ENCODE measurements at regions not wholly inside any gene's neighbourhood (a gene's known extent, or its start where the extent isn't known, plus 50 kb on each side); places are given as distances from the start of the nearest gene placed in this dataset.
"Not testable (repeated sequence)": the region's sequence is repeated elsewhere in the genome, so short reads cannot be mapped to it uniquely, and the experiment has no call there.

- Mint-ChIP-seq H3K27me3 (ENCODE audit: low read depth) (peaks cover 30% of the 10 kb centered on the region), H3K4me3 (no peak overlapping the region), H3K36me3 (ENCODE audit: insufficient read depth in 2 of 2) (no peaks in the 10 kb centered on the region), H3K27ac (no peak overlapping the region), H3K4me1 (ENCODE audit: low read depth) (no peaks in the 10 kb centered on the region), H3K9me3 (no peaks in the 10 kb centered on the region)
- peak in 1 of 2 donors; percentile 32 for ATAC-seq (replicated peaks in 1 of 2)
- DNase-seq = no peak
Observed at GRCh38 chrX:77014377-77015372, 432.5 kb upstream of the FGF16 start.

- Mint-ChIP-seq H3K9me3 (peaks cover 0 to 4% of the 10 kb centered on the region in 2 donors), H3K36me3 (ENCODE audit: insufficient read depth in 2 of 2) (no peaks in the 10 kb centered on the region), H3K27me3 (ENCODE audit: low read depth) (peaks cover 17% of the 10 kb centered on the region), H3K4me3 (no peak overlapping the region), H3K4me1 (ENCODE audit: low read depth) (no peaks in the 10 kb centered on the region), H3K27ac (no peak overlapping the region)
- DNase-seq (no peak), ATAC-seq (replicated peaks in 1 of 2) (no peak)
Observed at GRCh38 chrX:77017093-77017492, 430.1 kb upstream of the FGF16 start.

- H3K9me3 Mint-ChIP-seq; H3K4me1 Mint-ChIP-seq (ENCODE audit: low read depth); DNase-seq; ATAC-seq (replicated peaks in 1 of 2); H3K36me3 Mint-ChIP-seq (ENCODE audit: insufficient read depth in 2 of 2); H3K27ac Mint-ChIP-seq: not testable (repeated sequence)
- Mint-ChIP-seq H3K4me3 (peak overlapping the region; percentile 49 to 52), H3K27me3 (ENCODE audit: low read depth) (peaks cover 61% of the 10 kb centered on the region)
Observed at GRCh38 chrX:77046180-77046810, 400.9 kb upstream of the FGF16 start.

DNA sequence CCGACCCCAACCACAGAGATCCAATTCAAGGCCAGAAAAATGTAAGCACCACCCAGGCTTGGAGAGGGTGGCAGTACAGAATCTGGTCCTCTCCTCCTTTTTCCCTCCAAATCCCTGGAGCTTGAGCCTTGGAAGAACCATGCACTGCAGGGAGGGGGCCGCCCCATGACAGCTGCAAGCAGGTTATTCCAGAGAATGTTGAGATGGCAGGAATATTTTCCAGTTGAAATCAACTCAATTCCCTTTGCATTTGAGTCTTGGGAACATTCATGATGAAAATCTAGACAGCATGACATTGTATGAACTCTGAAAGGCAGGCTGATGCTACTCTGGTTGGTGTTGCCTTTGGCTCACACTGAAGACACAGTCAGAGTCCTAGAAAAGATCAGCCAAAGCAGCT lies 386.6 kb upstream of the FGF16 start:
- Mint-ChIP-seq H3K4me3 (no peak overlapping the region), H3K27me3 (ENCODE audit: low read depth) (peaks cover 31% of the 10 kb centered on the region), H3K4me1 (ENCODE audit: low read depth) (no peaks in the 10 kb centered on the region), H3K36me3 (ENCODE audit: insufficient read depth in 2 of 2) (no peaks in the 10 kb centered on the region), H3K9me3 (no peaks in the 10 kb centered on the region), H3K27ac (no peak overlapping the region)
- ATAC-seq (replicated peaks in 1 of 2) (peak in 1 of 2 donors; percentile 17), DNase-seq (no peak)

DNA sequence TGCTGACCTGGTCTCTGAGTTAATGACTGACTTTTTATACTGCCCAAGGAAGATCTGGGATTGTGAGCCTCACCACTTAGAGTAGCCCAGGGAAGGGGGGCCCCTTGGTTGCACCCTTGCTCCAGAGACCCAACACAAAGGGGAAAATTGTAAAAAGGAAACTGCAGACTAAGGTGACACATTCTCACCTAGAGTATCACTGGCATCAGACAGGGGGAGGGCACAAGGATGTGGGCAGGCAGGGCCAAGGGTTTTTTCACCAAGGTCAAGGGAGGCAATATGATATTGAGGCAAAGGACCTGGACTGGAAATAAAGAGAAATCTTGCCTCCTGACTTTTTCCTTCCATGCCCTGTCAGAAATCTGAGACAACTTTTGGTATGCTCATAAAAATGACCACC lies 386.2 kb upstream of the FGF16 start:
- Mint-ChIP-seq H3K36me3 (ENCODE audit: insufficient read depth in 2 of 2) (no peaks in the 10 kb centered on the region), H3K27me3 (ENCODE audit: low read depth) (peaks cover 28% of the 10 kb centered on the region), H3K9me3 (no peaks in the 10 kb centered on the region), H3K4me3 (no peak overlapping the region), H3K4me1 (ENCODE audit: low read depth) (no peaks in the 10 kb centered on the region), H3K27ac (no peak overlapping the region)
- ATAC-seq (replicated peaks in 1 of 2) (peak; percentile 36 to 66), DNase-seq (no peak)

- DNase-seq (no peak), ATAC-seq (replicated peaks in 1 of 2) (no peak)
- Mint-ChIP-seq H3K36me3 (ENCODE audit: insufficient read depth in 2 of 2) (no peaks in the 10 kb centered on the region), H3K27me3 (ENCODE audit: low read depth) (peaks cover 23% of the 10 kb centered on the region), H3K4me1 (ENCODE audit: low read depth) (no peaks in the 10 kb centered on the region), H3K27ac (no peak overlapping the region), H3K9me3 (no peaks in the 10 kb centered on the region), H3K4me3 (no peak overlapping the region)
Observed at GRCh38 chrX:77061545-77061944, 385.6 kb upstream of the FGF16 start.

GRCh38 chrX:77065896-77066295 lies 381.3 kb upstream of the FGF16 start:
- DNase-seq = no peak
- ATAC-seq (replicated peaks in 1 of 2) = no peak
- H3K27ac Mint-ChIP-seq = no peak overlapping the region
- H3K36me3 Mint-ChIP-seq (ENCODE audit: insufficient read depth in 2 of 2) = no peaks in the 10 kb centered on the region
- peaks cover 24% of the 10 kb centered on the region for H3K27me3 Mint-ChIP-seq (ENCODE audit: low read depth)
- no peak overlapping the region for H3K4me3 Mint-ChIP-seq
- H3K4me1 Mint-ChIP-seq (ENCODE audit: low read depth) = peaks cover 7% of the 10 kb centered on the region
- H3K9me3 Mint-ChIP-seq = no peaks in the 10 kb centered on the region

GRCh38 chrX:77070202-77070918 lies 376.8 kb upstream of the FGF16 start:
- DNase-seq (no peak), ATAC-seq (replicated peaks in 1 of 2) (no peak)
- Mint-ChIP-seq H3K27ac (peak overlapping the region; percentile 52), H3K4me1 (ENCODE audit: low read depth) (peaks cover 7% of the 10 kb centered on the region), H3K27me3 (ENCODE audit: low read depth) (peaks cover 20% of the 10 kb centered on the region), H3K9me3 (peaks cover 0 to 2% of the 10 kb centered on the region in 2 donors), H3K36me3 (ENCODE audit: insufficient read depth in 2 of 2) (peaks cover 0 to 2% of the 10 kb centered on the region in 2 donors), H3K4me3 (peak overlapping the region; percentile 23 to 61)

DNA sequence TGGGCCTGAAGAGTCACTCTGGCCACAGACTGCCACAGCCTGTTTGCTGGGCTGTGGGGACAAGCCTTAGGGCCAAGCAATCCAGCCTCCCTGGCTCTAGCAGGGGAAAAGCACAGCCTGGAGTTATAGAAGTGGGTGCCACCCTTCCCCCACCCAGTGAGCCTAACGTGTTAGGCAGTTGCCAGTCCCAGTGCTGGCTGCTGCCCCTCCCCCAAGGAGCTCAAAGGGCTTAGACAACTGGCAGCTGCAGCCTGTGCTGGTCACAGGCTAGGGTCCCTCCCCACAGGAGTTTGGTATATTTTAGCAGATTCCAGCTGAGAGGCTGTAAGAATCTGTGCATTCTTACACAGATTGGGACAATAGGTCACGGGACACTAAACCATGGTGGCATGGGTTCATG lies 370.3 kb upstream of the FGF16 start:
- no peak for DNase-seq
- H3K27ac Mint-ChIP-seq = no peak overlapping the region
- H3K27me3 Mint-ChIP-seq (ENCODE audit: low read depth) = peaks cover 17% of the 10 kb centered on the region
- peaks cover 3 to 4% of the 10 kb centered on the region in 2 donors for H3K9me3 Mint-ChIP-seq
- no peaks in the 10 kb centered on the region for H3K4me1 Mint-ChIP-seq (ENCODE audit: low read depth)
- H3K4me3 Mint-ChIP-seq = no peak overlapping the region
- peaks cover 3% of the 10 kb centered on the region in 2 donors for H3K36me3 Mint-ChIP-seq (ENCODE audit: insufficient read depth in 2 of 2)
- no peak for ATAC-seq (replicated peaks in 1 of 2)

DNA sequence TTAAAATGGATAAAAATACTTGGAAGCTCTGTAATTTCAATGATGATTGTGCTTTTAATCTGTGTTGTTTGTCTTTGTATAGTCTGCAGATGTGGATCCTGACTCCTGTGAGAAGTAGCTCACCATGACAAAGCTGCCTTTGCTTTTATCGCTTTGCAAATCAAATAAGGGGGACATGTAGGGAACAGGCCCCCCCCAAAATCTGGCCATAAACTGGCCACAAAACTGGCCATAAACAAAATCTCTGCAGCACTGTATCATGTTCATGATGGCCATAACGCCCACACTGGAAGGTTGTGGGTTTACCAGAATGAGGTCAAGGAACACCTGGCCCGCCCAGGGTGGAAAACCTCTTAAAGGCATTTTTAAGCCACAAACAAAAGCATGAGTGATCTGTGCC lies 366.0 kb upstream of the FGF16 start:
- H3K36me3 Mint-ChIP-seq (ENCODE audit: insufficient read depth in 2 of 2); H3K4me3 Mint-ChIP-seq; H3K4me1 Mint-ChIP-seq (ENCODE audit: low read depth); H3K27ac Mint-ChIP-seq; H3K9me3 Mint-ChIP-seq; DNase-seq; H3K27me3 Mint-ChIP-seq (ENCODE audit: low read depth); ATAC-seq (replicated peaks in 1 of 2): not testable (repeated sequence)

- Mint-ChIP-seq H3K9me3 (peaks cover 0 to 3% of the 10 kb centered on the region in 2 donors), H3K4me3 (no peak overlapping the region), H3K36me3 (ENCODE audit: insufficient read depth in 2 of 2) (peaks cover 0 to 2% of the 10 kb centered on the region in 2 donors), H3K4me1 (ENCODE audit: low read depth) (no peaks in the 10 kb centered on the region), H3K27me3 (ENCODE audit: low read depth) (peaks cover 18% of the 10 kb centered on the region), H3K27ac (no peak overlapping the region)
- DNase-seq (no peak), ATAC-seq (replicated peaks in 1 of 2) (no peak)
Observed at GRCh38 chrX:77085372-77085771, 361.8 kb upstream of the FGF16 start.

GRCh38 chrX:77087529-77088169 lies 359.5 kb upstream of the FGF16 start:
- Mint-ChIP-seq H3K4me1 (ENCODE audit: low read depth) (no peaks in the 10 kb centered on the region), H3K9me3 (peaks cover 0 to 1% of the 10 kb centered on the region in 2 donors), H3K27me3 (ENCODE audit: low read depth) (peaks cover 23% of the 10 kb centered on the region), H3K36me3 (ENCODE audit: insufficient read depth in 2 of 2) (no peaks in the 10 kb centered on the region), H3K27ac (no peak overlapping the region), H3K4me3 (no peak overlapping the region)
- DNase-seq = no peak
- ATAC-seq (replicated peaks in 1 of 2) = no peak
